H9 (cell line): ENCODE measurements at regions not wholly inside any gene's neighbourhood (a gene's known extent, or its start where the extent isn't known, plus 50 kb on each side); places are given as distances from the start of the nearest gene placed in this dataset.
A peak's percentile ranks its signal among the peaks of the same experiment; 100 is the strongest.

Experiments
- DNase-seq: peaks from one replicate; pipeline ENCODE4 v3.0.0-alpha.2; 2017
- H2AFZ ChIP-seq: one replicate; pipeline ENCODE4 v1.6.1; 2013; ENCODE audit warnings: mild to moderate bottlenecking, low read length, control low read depth, moderate library complexity
- H2AK5ac ChIP-seq: 2 replicates; pipeline ENCODE4 v1.6.1; 2013; ENCODE audit warnings: low read length, control low read depth, mixed read lengths; ENCODE audit not compliant: insufficient read length
- H2BK120ac ChIP-seq: one replicate; pipeline ENCODE4 v1.6.1; 2013; ENCODE audit warnings: low read depth, mild to moderate bottlenecking, low read length, control low read depth, inconsistent platforms; ENCODE audit not compliant: poor library complexity, severe bottlenecking
- H2BK12ac ChIP-seq: 2 replicates; pipeline ENCODE4 v1.6.1; 2013; ENCODE audit warnings: low read length, control low read depth, mixed read lengths, low read depth; ENCODE audit not compliant: insufficient read length
- H2BK15ac ChIP-seq: 2 replicates; pipeline ENCODE4 v1.6.1; 2013; ENCODE audit warnings: low read depth, low read length, control low read depth
- H2BK20ac ChIP-seq: one replicate; pipeline ENCODE4 v1.6.1; 2013; ENCODE audit warnings: low read depth, mild to moderate bottlenecking, low read length, control low read depth, inconsistent platforms; ENCODE audit not compliant: poor library complexity, severe bottlenecking
- H2BK5ac ChIP-seq: 2 replicates; pipeline ENCODE4 v1.6.1; 2013; ENCODE audit warnings: low read length, control low read depth, mixed read lengths; ENCODE audit not compliant: insufficient read length
- H3K14ac ChIP-seq: 2 replicates; pipeline ENCODE4 v1.6.1; 2013; ENCODE audit warnings: low read length, control low read depth; ENCODE audit not compliant: insufficient read depth
- H3K18ac ChIP-seq: 2 replicates; pipeline ENCODE4 v1.6.1; 2013; ENCODE audit warnings: low read depth, mild to moderate bottlenecking, mixed read lengths, low read length, control low read depth; ENCODE audit not compliant: insufficient read length
- H3K23ac ChIP-seq: 2 replicates; pipeline ENCODE4 v1.6.1; 2013; ENCODE audit warnings: low read length, control low read depth, mixed read lengths, low read depth; ENCODE audit not compliant: insufficient read length
- H3K23me2 ChIP-seq: 2 replicates; pipeline ENCODE4 v1.6.1; 2013; ENCODE audit warnings: low read depth, mild to moderate bottlenecking, mixed read lengths, low read length, control low read depth; ENCODE audit not compliant: insufficient read length, poor library complexity, severe bottlenecking
- H3K27ac ChIP-seq: 2 replicates; pipeline ENCODE4 v1.5.1; 2013; ENCODE audit warnings: low read length, control low read depth, mixed read lengths, low read depth; ENCODE audit not compliant: insufficient read length
- H3K27me3 ChIP-seq: 2 replicates; pipeline ENCODE4 v1.6.1; 2013; ENCODE audit warnings: low read length, control low read depth, inconsistent platforms; ENCODE audit not compliant: insufficient read depth
- H3K4ac ChIP-seq: 2 replicates; pipeline ENCODE4 v1.6.1; 2013; ENCODE audit warnings: low read depth, mild to moderate bottlenecking, control low read depth, inconsistent platforms, low read length, moderate library complexity
- H3K4me1 ChIP-seq: 2 replicates; pipeline ENCODE4 v1.6.1; 2013; ENCODE audit warnings: low read length, control low read depth, inconsistent platforms; ENCODE audit not compliant: insufficient read depth
- H3K4me2 ChIP-seq: 2 replicates; pipeline ENCODE4 v1.6.1; 2013; ENCODE audit warnings: low read length, control low read depth, mixed read lengths; ENCODE audit not compliant: insufficient read length, insufficient read depth
- H3K56ac ChIP-seq: 2 replicates; pipeline ENCODE4 v1.6.1; 2013; ENCODE audit warnings: low read depth, mild to moderate bottlenecking, mixed read lengths, low read length, control low read depth; ENCODE audit not compliant: insufficient read length
- H3K79me1 ChIP-seq: 2 replicates; pipeline ENCODE4 v1.6.1; 2013; ENCODE audit warnings: low read depth, mild to moderate bottlenecking, moderate library complexity, low read length, control low read depth, inconsistent platforms; ENCODE audit not compliant: insufficient read depth, poor library complexity, severe bottlenecking
- H3K79me2 ChIP-seq: 2 replicates; pipeline ENCODE4 v1.6.1; 2013; ENCODE audit warnings: low read length, control low read depth, inconsistent platforms; ENCODE audit not compliant: insufficient read depth
- H3K9ac ChIP-seq: 2 replicates; pipeline ENCODE4 v1.6.1; 2013; ENCODE audit warnings: low read length, control low read depth, mixed read lengths; ENCODE audit not compliant: insufficient read length; ENCODE audit errors: extremely low read depth
- H3K9me3 ChIP-seq: one replicate; pipeline ENCODE4 v1.6.1; 2013; ENCODE audit warnings: low read depth, low read length, inconsistent platforms; ENCODE audit not compliant: control insufficient read depth
- H3T11ph ChIP-seq: one replicate; pipeline ENCODE4 v1.6.1; 2013; ENCODE audit warnings: mild to moderate bottlenecking, low read length, control low read depth, inconsistent platforms
- H4K20me1 ChIP-seq: one replicate; pipeline ENCODE4 v1.6.1; 2013; ENCODE audit not compliant: control insufficient read depth, insufficient read length, insufficient read depth
- H4K5ac ChIP-seq: 2 replicates; pipeline ENCODE4 v1.6.1; 2013; ENCODE audit warnings: low read depth, mild to moderate bottlenecking, mixed read lengths, low read length, control low read depth; ENCODE audit not compliant: insufficient read length
- H4K8ac ChIP-seq: replicated peaks from 2 replicates; pipeline ENCODE4 v1.6.1; 2013; ENCODE audit warnings: low read length, control low read depth, mixed read lengths, low read depth; ENCODE audit not compliant: insufficient read length
- H4K91ac ChIP-seq: 2 replicates; pipeline ENCODE4 v1.6.1; 2013; ENCODE audit warnings: low read depth, mild to moderate bottlenecking, moderate library complexity, mixed read lengths, low read length, control low read depth; ENCODE audit not compliant: insufficient read length
- H3K27ac Mint-ChIP-seq, 3 experiments: 2 replicates in 2 of 3; 3 replicates in 1 of 3; pipeline ENCODE4 v1.8.0; 2020 to 2021; ENCODE audit warnings: mixed read lengths in 3 of 3, mild to moderate bottlenecking in 1 of 3, moderate library complexity in 1 of 3
- H3K27me3 Mint-ChIP-seq: 2 replicates; pipeline ENCODE4 v1.8.0; 2021; ENCODE audit warnings: low read depth, mild to moderate bottlenecking, moderate library complexity, mixed read lengths
- H3K36me3 Mint-ChIP-seq, 3 experiments: 2 replicates in 2 of 3; 3 replicates in 1 of 3; pipeline ENCODE4 v1.8.0; 2020 to 2021; ENCODE audit warnings: low read depth in 3 of 3, mixed read lengths in 3 of 3; ENCODE audit not compliant: insufficient read depth in 1 of 3
- H3K4me1 Mint-ChIP-seq, 2 experiments: 2 replicates each; pipeline ENCODE4 v1.8.0; 2020; ENCODE audit warnings: mixed read lengths in 2 of 2
- H3K4me3 Mint-ChIP-seq, 2 experiments: 2 replicates in 1 of 2; 3 replicates in 1 of 2; pipeline ENCODE4 v1.8.0; 2020 to 2021; ENCODE audit warnings: mild to moderate bottlenecking in 2 of 2, mixed read lengths in 2 of 2, moderate library complexity in 1 of 2
- H3K9me3 Mint-ChIP-seq, 2 experiments: 2 replicates in 1 of 2; 3 replicates in 1 of 2; pipeline ENCODE4 v1.8.0; 2020; ENCODE audit warnings: mild to moderate bottlenecking in 2 of 2, mixed read lengths in 2 of 2, moderate library complexity in 1 of 2
- WGBS: extraction: QIAGEN DNeasy Blood & Tissue Kit; methylation state at CpG from one replicate; pipeline ENCODE4 v1.1.7; 2013; ENCODE audit warnings: missing lambda C conversion rate, low lambda C conversion rate, mixed read lengths; ENCODE audit not compliant: insufficient read length; ENCODE audit errors: extremely low coverage; 5-methylcytosine and 5-hydroxymethylcytosine counted together
- TF ChIP-seq, protein P1 (sequence below): fragments of 200-600 bp; sonication (generic); conservative IDR thresholded peaks from 3 replicates; pipeline ENCODE4 v1.8.0; 2021; ENCODE audit warnings: antibody characterized with exemption, mild to moderate bottlenecking

GRCh38 chr3:81425198-81425868 is 336.1 kb downstream of the GBE1 start:
- Histone ChIP-seq H3T11ph (no peak overlapping the region), H3K4me2 (no peak overlapping the region), H4K5ac (no peak overlapping the region), H3K79me1 (no peaks in the 10 kb centered on the region), H3K4me1 (peaks cover 5% of the 10 kb centered on the region), H2BK20ac (no peak overlapping the region), H2BK120ac (no peak overlapping the region), H3K56ac (no peak overlapping the region), H2AFZ (no peak overlapping the region), H3K9ac (no peak overlapping the region), H4K20me1 (no peaks in the 10 kb centered on the region), H3K79me2 (no peaks in the 10 kb centered on the region), H3K23me2 (no peaks in the 10 kb centered on the region), H3K4ac (no peak overlapping the region), H3K27me3 (no peaks in the 10 kb centered on the region), H4K91ac (no peak overlapping the region), H2BK15ac (no peak overlapping the region), H2BK12ac (no peak overlapping the region), H3K18ac (no peak overlapping the region), H3K14ac (no peak overlapping the region), H4K8ac (no peak overlapping the region), H3K9me3 (no peaks in the 10 kb centered on the region), H3K23ac (no peak overlapping the region), H3K27ac (no peak overlapping the region), H2BK5ac (no peak overlapping the region), H2AK5ac (no peak overlapping the region)
- Mint-ChIP-seq H3K4me1 (peaks cover 32 to 40% of the 10 kb centered on the region in 2 experiments), H3K27me3 (peaks cover 2% of the 10 kb centered on the region; the same call in 1 of the 2 replicates), H3K4me3 (no peak overlapping the region), H3K36me3 (peaks cover 2 to 13% (median 3%) of the 10 kb centered on the region in 3 experiments; a peak in 4 of 7 replicates), H3K9me3 (0 out of 5 replicates have a peak, but pooled peaks cover 0 to 1% of the 10 kb centered on the region in 2 experiments), H3K27ac (peak overlapping the region; percentile 42 to 56 (median 49); a peak in 2 of 7 replicates)
- DNase-seq, result no peak
- no CpG with 5 or more reads among the region's 5 CpGs for WGBS
- TF ChIP-seq, protein P1, sequence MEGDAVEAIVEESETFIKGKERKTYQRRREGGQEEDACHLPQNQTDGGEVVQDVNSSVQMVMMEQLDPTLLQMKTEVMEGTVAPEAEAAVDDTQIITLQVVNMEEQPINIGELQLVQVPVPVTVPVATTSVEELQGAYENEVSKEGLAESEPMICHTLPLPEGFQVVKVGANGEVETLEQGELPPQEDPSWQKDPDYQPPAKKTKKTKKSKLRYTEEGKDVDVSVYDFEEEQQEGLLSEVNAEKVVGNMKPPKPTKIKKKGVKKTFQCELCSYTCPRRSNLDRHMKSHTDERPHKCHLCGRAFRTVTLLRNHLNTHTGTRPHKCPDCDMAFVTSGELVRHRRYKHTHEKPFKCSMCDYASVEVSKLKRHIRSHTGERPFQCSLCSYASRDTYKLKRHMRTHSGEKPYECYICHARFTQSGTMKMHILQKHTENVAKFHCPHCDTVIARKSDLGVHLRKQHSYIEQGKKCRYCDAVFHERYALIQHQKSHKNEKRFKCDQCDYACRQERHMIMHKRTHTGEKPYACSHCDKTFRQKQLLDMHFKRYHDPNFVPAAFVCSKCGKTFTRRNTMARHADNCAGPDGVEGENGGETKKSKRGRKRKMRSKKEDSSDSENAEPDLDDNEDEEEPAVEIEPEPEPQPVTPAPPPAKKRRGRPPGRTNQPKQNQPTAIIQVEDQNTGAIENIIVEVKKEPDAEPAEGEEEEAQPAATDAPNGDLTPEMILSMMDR, result no peak
